IMR-90 (cell line): ENCODE measurements at regions not wholly inside any gene's neighbourhood (a gene's known extent, or its start where the extent isn't known, plus 50 kb on each side); places are given as distances from the start of the nearest gene placed in this dataset.

Experiments used
- ATAC-seq: fragments of 200-7000 bp; cut with Tn5 transposase; 2 replicates; pipeline ENCODE4 v1.9.1; 2020; ENCODE audit warnings: low read depth, mild to moderate bottlenecking, moderate library complexity
- BruUV-seq: library from RNA; stranded (reverse); fragments of 400-500 nt; replicated peaks from 2 replicates; lab custom pipeline; 2021; lab: Mats Ljungman, UMichigan
- CTCF ChIA-PET: fragments of 300-600 bp; formaldehyde crosslinking; extraction: SDS; loops from one replicate; lab custom pipeline; 2021; ENCODE audit warnings: antibody characterized with exemption; lab: Yijun Ruan, JAX
- POLR2A ChIA-PET: fragments of 300-600 bp; sonication (Branson Sonifier 250); formaldehyde crosslinking; loops from one replicate; lab custom pipeline; 2022; ENCODE audit warnings: antibody characterized with exemption; ENCODE audit not compliant: unreplicated experiment; lab: Charles Lee
- DNase-seq: peaks from one replicate; pipeline ENCODE4 v3.0.0; 2013
- H2AFZ ChIP-seq: replicated peaks from 2 replicates; pipeline ENCODE3; 2013; ENCODE audit warnings: low read length, mild to moderate bottlenecking; ENCODE audit not compliant: poor library complexity
- H2AK5ac ChIP-seq: 2 replicates; pipeline ENCODE4 v1.6.1; 2013; ENCODE audit warnings: low read depth, low read length, inconsistent platforms
- H2AK9ac ChIP-seq: replicated peaks from 2 replicates; pipeline ENCODE3; 2013; ENCODE audit warnings: mild to moderate bottlenecking, low read depth, low read length, moderate library complexity; ENCODE audit not compliant: poor library complexity
- H2BK120ac ChIP-seq: 2 replicates; pipeline ENCODE4 v1.6.1; 2013; ENCODE audit warnings: low read depth, low read length, inconsistent platforms
- H2BK15ac ChIP-seq: 3 replicates; pipeline ENCODE4 v1.6.1; 2013; ENCODE audit warnings: low read depth, low read length, inconsistent platforms
- H2BK20ac ChIP-seq: 2 replicates; pipeline ENCODE4 v1.6.1; 2013; ENCODE audit warnings: low read depth, mild to moderate bottlenecking, inconsistent platforms, low read length, moderate library complexity
- H2BK5ac ChIP-seq: 2 replicates; pipeline ENCODE4 v1.6.1; 2013; ENCODE audit warnings: mild to moderate bottlenecking, low read depth, low read length, inconsistent platforms; ENCODE audit not compliant: poor library complexity, severe bottlenecking
- H3K14ac ChIP-seq: replicated peaks from 2 replicates; pipeline ENCODE4 v1.6.1; 2013; ENCODE audit warnings: low read depth, low read length, inconsistent platforms
- H3K18ac ChIP-seq: 2 replicates; pipeline ENCODE4 v1.6.1; 2013; ENCODE audit warnings: low read depth, low read length, control low read depth
- H3K23ac ChIP-seq: 2 replicates; pipeline ENCODE4 v1.6.1; 2013; ENCODE audit warnings: low read depth, low read length, inconsistent platforms
- H3K27ac ChIP-seq: 2 replicates; pipeline ENCODE4 v1.5.1; 2013; ENCODE audit warnings: mild to moderate bottlenecking, control low read depth, low read length; ENCODE audit not compliant: insufficient read depth
- H3K27me3 ChIP-seq: 2 replicates; pipeline ENCODE4 v1.6.1; 2013; ENCODE audit warnings: low read length; ENCODE audit not compliant: control insufficient read depth, insufficient read depth
- H3K36me3 ChIP-seq: 2 replicates; pipeline ENCODE4 v1.6.1; 2013; ENCODE audit warnings: low read length, mixed read lengths; ENCODE audit not compliant: control insufficient read depth, insufficient read depth
- H3K4ac ChIP-seq: 2 replicates; pipeline ENCODE4 v1.6.1; 2013; ENCODE audit warnings: low read depth, low read length, inconsistent platforms
- H3K4me1 ChIP-seq: 2 replicates; pipeline ENCODE4 v1.6.1; 2013; ENCODE audit warnings: low read length, mixed read lengths; ENCODE audit not compliant: control insufficient read depth, insufficient read depth
- H3K4me2 ChIP-seq: 2 replicates; pipeline ENCODE4 v1.6.1; 2013; ENCODE audit warnings: low read depth, mild to moderate bottlenecking, control low read depth, low read length, moderate library complexity
- H3K4me3 ChIP-seq: 2 replicates; pipeline ENCODE4 v1.5.1; 2013; ENCODE audit warnings: low read depth, mild to moderate bottlenecking, control low read depth, low read length, moderate library complexity; ENCODE audit not compliant: insufficient read depth
- H3K56ac ChIP-seq: 2 replicates; pipeline ENCODE4 v1.6.1; 2013; ENCODE audit warnings: low read length, inconsistent platforms; ENCODE audit not compliant: insufficient read depth; ENCODE audit errors: extremely low read depth
- H3K79me1 ChIP-seq, 2 experiments: 2 replicates each; pipeline ENCODE4 v1.6.1; 2013; ENCODE audit warnings: low read length in 2 of 2, inconsistent platforms in 1 of 2, low read depth in 1 of 2
- H3K9ac ChIP-seq: 2 replicates; pipeline ENCODE4 v1.6.1; 2013; ENCODE audit warnings: low read depth, low read length, control low read depth
- H3K9me1 ChIP-seq: 2 replicates; pipeline ENCODE4 v1.6.1; 2013; ENCODE audit warnings: low read length, inconsistent platforms; ENCODE audit not compliant: insufficient read depth
- H3K9me3 ChIP-seq: 2 replicates; pipeline ENCODE4 v1.6.1; 2013; ENCODE audit warnings: low read length; ENCODE audit not compliant: control insufficient read depth, insufficient read depth
- H4K20me1 ChIP-seq: 2 replicates; pipeline ENCODE4 v1.6.1; 2013; ENCODE audit warnings: low read length, inconsistent platforms; ENCODE audit not compliant: insufficient read depth
- H4K5ac ChIP-seq: 2 replicates; pipeline ENCODE4 v1.6.1; 2013; ENCODE audit warnings: mild to moderate bottlenecking, low read depth, low read length, control low read depth
- H4K8ac ChIP-seq, 2 experiments: 2 replicates each; pipeline ENCODE4 v1.6.1; 2013; ENCODE audit warnings: low read depth in 2 of 2, low read length in 2 of 2, control low read depth in 1 of 2, inconsistent platforms in 1 of 2
- H4K91ac ChIP-seq: 2 replicates; pipeline ENCODE4 v1.6.1; 2013; ENCODE audit warnings: low read depth, low read length, inconsistent platforms; ENCODE audit not compliant: insufficient read depth
- BHLHE40 ChIP-seq: fragments of 150-350 bp; IDR thresholded peaks from 2 replicates; pipeline ENCODE4 v1.6.1; 2016; ENCODE audit warnings: mild to moderate bottlenecking, low read depth, low read length
- CEBPB ChIP-seq: IDR thresholded peaks from 2 replicates; pipeline ENCODE4 v1.6.1; 2012; ENCODE audit warnings: low read depth, low read length, improper control_type of control experiment
- CHD1 ChIP-seq: IDR thresholded peaks from 2 replicates; pipeline ENCODE4 v1.6.1; 2012; ENCODE audit warnings: low read depth, low read length, improper control_type of control experiment
- FOS ChIP-seq: fragments of 150-350 bp; IDR thresholded peaks from 2 replicates; pipeline ENCODE4 v1.6.1; 2016; ENCODE audit warnings: low read depth, low read length
- MAFK ChIP-seq: IDR thresholded peaks from 2 replicates; pipeline ENCODE4 v1.6.1; 2012; ENCODE audit warnings: low read depth, low read length, improper control_type of control experiment
- MAZ ChIP-seq: IDR thresholded peaks from 2 replicates; pipeline ENCODE4 v1.6.1; 2012; ENCODE audit warnings: low read depth, mild to moderate bottlenecking, low read length, improper control_type of control experiment, moderate library complexity, borderline replicate concordance
- MXI1 ChIP-seq: IDR thresholded peaks from 2 replicates; pipeline ENCODE4 v1.6.1; 2012; ENCODE audit warnings: low read depth, mild to moderate bottlenecking, low read length, moderate library complexity, borderline replicate concordance
- NFE2L2 ChIP-seq: fragments of 150-350 bp; IDR thresholded peaks from 2 replicates; pipeline ENCODE4 v1.6.1; 2016; ENCODE audit warnings: low read depth, mild to moderate bottlenecking, low read length
- POLR2A ChIP-seq: IDR thresholded peaks from 2 replicates; pipeline ENCODE4 v1.6.1; 2012; ENCODE audit warnings: mild to moderate bottlenecking, low read depth, low read length
- RAD21 ChIP-seq: IDR thresholded peaks from 2 replicates; pipeline ENCODE4 v1.6.1; 2012; ENCODE audit warnings: low read length, improper control_type of control experiment
- RCOR1 ChIP-seq: IDR thresholded peaks from 2 replicates; pipeline ENCODE4 v1.6.1; 2012; ENCODE audit warnings: mild to moderate bottlenecking, low read length, improper control_type of control experiment; ENCODE audit not compliant: insufficient replicate concordance
- RFX5 ChIP-seq: IDR thresholded peaks from 2 replicates; pipeline ENCODE4 v1.8.0; 2012; ENCODE audit warnings: low read depth, mild to moderate bottlenecking, low read length, moderate library complexity
- SMC3 ChIP-seq: fragments of 150-350 bp; IDR thresholded peaks from 2 replicates; pipeline ENCODE4 v1.6.1; 2016; ENCODE audit warnings: low read depth, mild to moderate bottlenecking, antibody characterized with exemption, low read length, moderate library complexity
- WGBS, 2 experiments: methylation state at CpG; one replicate each; pipeline versions ENCODE4 v1.1.5 to v1.1.7; 2013; ENCODE audit warnings: missing lambda C conversion rate in 2 of 2; ENCODE audit not compliant: insufficient read length in 1 of 2; ENCODE audit errors: extremely low coverage in 2 of 2; 5-methylcytosine and 5-hydroxymethylcytosine counted together
- dilution Hi-C: fragments of 300-500 bp; cut with HindIII; formaldehyde crosslinking; loops from one replicate; pipeline ENCODE4 v1.14.3; 2018; ENCODE audit warnings: low sequenced_read_pairs; ENCODE audit not compliant: unreplicated experiment
- in situ Hi-C: fragments of 300-500 bp; cut with MboI; formaldehyde crosslinking; loops from 3 replicates; pipeline ENCODE4 v1.14.3; 2019; ENCODE audit warnings: low sequenced_read_pairs, inconsistent platforms, mixed read lengths
- intact Hi-C: fragments of 100-400 bp; cut with micrococcal nuclease; formaldehyde crosslinking; loops from 2 replicates; pipeline ENCODE4 v1.10.0; 2022
- TF ChIP-seq, protein P1 (sequence below): conservative IDR thresholded peaks from 2 replicates; pipeline ENCODE4 v1.5.1; 2012; ENCODE audit warnings: mild to moderate bottlenecking, low read depth, low read length, improper control_type of control experiment
- TF ChIP-seq, protein P2 (sequence below): fragments of 150-350 bp; IDR thresholded peaks from 2 replicates; pipeline ENCODE4 v1.6.1; 2016; ENCODE audit warnings: low read depth, mild to moderate bottlenecking, low read length, moderate library complexity, borderline replicate concordance
- TF ChIP-seq, protein P3 (sequence below): fragments of 150-350 bp; IDR thresholded peaks from 2 replicates; pipeline ENCODE4 v1.6.1; 2017; ENCODE audit warnings: mild to moderate bottlenecking, antibody characterized with exemption, low read length, low read depth

DNA sequence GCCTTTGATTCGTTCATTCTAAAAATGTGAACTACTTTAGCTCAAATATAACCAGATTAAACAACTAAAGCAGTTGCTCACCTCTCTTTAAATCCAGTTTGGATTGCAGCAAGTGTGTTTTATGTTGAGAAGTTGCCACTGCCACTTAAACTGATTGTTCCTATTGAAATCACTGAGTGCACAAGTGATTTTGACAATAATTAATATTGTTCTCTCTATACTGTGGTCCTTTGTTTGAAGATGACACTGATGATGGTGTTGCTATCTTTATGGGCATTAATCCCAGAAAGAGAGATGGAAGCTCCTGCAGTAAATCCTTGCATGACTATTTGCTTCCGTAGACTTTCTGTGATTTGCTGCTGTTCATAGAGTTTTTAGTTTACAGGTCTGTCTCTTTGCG lies 251.4 kb upstream of the ZEB2 start:
- dilution Hi-C loops, result no loop called here
- no peak for TF ChIP-seq POLR2A
- no peak for TF ChIP-seq RAD21
- TF ChIP-seq MAZ, result no peak
- no peak for TF ChIP-seq CEBPB
- no peak for TF ChIP-seq BHLHE40
- TF ChIP-seq, protein P1, sequence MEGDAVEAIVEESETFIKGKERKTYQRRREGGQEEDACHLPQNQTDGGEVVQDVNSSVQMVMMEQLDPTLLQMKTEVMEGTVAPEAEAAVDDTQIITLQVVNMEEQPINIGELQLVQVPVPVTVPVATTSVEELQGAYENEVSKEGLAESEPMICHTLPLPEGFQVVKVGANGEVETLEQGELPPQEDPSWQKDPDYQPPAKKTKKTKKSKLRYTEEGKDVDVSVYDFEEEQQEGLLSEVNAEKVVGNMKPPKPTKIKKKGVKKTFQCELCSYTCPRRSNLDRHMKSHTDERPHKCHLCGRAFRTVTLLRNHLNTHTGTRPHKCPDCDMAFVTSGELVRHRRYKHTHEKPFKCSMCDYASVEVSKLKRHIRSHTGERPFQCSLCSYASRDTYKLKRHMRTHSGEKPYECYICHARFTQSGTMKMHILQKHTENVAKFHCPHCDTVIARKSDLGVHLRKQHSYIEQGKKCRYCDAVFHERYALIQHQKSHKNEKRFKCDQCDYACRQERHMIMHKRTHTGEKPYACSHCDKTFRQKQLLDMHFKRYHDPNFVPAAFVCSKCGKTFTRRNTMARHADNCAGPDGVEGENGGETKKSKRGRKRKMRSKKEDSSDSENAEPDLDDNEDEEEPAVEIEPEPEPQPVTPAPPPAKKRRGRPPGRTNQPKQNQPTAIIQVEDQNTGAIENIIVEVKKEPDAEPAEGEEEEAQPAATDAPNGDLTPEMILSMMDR, result no peak
- TF ChIP-seq, protein P2, sequence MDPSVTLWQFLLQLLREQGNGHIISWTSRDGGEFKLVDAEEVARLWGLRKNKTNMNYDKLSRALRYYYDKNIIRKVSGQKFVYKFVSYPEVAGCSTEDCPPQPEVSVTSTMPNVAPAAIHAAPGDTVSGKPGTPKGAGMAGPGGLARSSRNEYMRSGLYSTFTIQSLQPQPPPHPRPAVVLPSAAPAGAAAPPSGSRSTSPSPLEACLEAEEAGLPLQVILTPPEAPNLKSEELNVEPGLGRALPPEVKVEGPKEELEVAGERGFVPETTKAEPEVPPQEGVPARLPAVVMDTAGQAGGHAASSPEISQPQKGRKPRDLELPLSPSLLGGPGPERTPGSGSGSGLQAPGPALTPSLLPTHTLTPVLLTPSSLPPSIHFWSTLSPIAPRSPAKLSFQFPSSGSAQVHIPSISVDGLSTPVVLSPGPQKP, result no peak
- TF ChIP-seq CHD1, result no peak
- TF ChIP-seq RCOR1, result no peak
- no peak for TF ChIP-seq MXI1
- TF ChIP-seq NFE2L2, result no peak
- TF ChIP-seq SMC3, result no peak
- TF ChIP-seq FOS, result no peak
- TF ChIP-seq MAFK, result no peak
- no peak for TF ChIP-seq RFX5
- TF ChIP-seq, protein P3, sequence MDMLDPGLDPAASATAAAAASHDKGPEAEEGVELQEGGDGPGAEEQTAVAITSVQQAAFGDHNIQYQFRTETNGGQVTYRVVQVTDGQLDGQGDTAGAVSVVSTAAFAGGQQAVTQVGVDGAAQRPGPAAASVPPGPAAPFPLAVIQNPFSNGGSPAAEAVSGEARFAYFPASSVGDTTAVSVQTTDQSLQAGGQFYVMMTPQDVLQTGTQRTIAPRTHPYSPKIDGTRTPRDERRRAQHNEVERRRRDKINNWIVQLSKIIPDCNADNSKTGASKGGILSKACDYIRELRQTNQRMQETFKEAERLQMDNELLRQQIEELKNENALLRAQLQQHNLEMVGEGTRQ, result no peak
- H3K4ac ChIP-seq, result no peak overlapping the region
- no peak overlapping the region for H3K4me2 ChIP-seq
- H4K5ac ChIP-seq, result no peak overlapping the region
- no peak overlapping the region for H3K4me3 ChIP-seq
- H3K79me1 ChIP-seq, result no peaks in the 10 kb centered on the region
- H3K27ac ChIP-seq, result no peak overlapping the region
- H3K4me1 ChIP-seq, result no peaks in the 10 kb centered on the region
- ATAC-seq (no peak), DNase-seq (no peak)
- H4K91ac ChIP-seq, result no peak overlapping the region
- no peaks in the 10 kb centered on the region for H3K27me3 ChIP-seq
- POLR2A ChIA-PET, result interaction anchor here (0.6 kb wide), 1 partner anchor 79 kb away, joined by 10 read pairs; no protein-coding TSS in a partner anchor
- H2BK5ac ChIP-seq, result no peak overlapping the region
- no peak overlapping the region for H2BK120ac ChIP-seq
- BruUV-seq, result no TSS peak
- no peak overlapping the region for H2BK15ac ChIP-seq
- H3K56ac ChIP-seq, result no peak overlapping the region
- H2AK5ac ChIP-seq, result no peak overlapping the region
- no peaks in the 10 kb centered on the region for H3K9me3 ChIP-seq
- H4K20me1 ChIP-seq, result no peaks in the 10 kb centered on the region
- H2AFZ ChIP-seq, result no peak overlapping the region
- H3K14ac ChIP-seq, result no peak overlapping the region
- in situ Hi-C loops, result no loop called here
- CTCF ChIA-PET, result no interaction called here
- intact Hi-C loops, result no loop called here
- no peak overlapping the region for H3K23ac ChIP-seq
- WGBS, 2 experiments, result no CpG with 5 or more reads among the region's 3 CpGs
- no peak overlapping the region for H2BK20ac ChIP-seq
- no peaks in the 10 kb centered on the region for H3K9me1 ChIP-seq
- H2AK9ac ChIP-seq, result no peak overlapping the region
- no peak overlapping the region for H3K18ac ChIP-seq
- H3K36me3 ChIP-seq, result no peaks in the 10 kb centered on the region
- H4K8ac ChIP-seq, result no peak overlapping the region
- no peak overlapping the region for H3K9ac ChIP-seq
